ENCODE measurements at regions not wholly inside any gene's neighbourhood (a gene's known extent, or its start where the extent isn't known, plus 50 kb on each side); places are given as distances from the start of the nearest gene placed in this dataset.

DNA sequence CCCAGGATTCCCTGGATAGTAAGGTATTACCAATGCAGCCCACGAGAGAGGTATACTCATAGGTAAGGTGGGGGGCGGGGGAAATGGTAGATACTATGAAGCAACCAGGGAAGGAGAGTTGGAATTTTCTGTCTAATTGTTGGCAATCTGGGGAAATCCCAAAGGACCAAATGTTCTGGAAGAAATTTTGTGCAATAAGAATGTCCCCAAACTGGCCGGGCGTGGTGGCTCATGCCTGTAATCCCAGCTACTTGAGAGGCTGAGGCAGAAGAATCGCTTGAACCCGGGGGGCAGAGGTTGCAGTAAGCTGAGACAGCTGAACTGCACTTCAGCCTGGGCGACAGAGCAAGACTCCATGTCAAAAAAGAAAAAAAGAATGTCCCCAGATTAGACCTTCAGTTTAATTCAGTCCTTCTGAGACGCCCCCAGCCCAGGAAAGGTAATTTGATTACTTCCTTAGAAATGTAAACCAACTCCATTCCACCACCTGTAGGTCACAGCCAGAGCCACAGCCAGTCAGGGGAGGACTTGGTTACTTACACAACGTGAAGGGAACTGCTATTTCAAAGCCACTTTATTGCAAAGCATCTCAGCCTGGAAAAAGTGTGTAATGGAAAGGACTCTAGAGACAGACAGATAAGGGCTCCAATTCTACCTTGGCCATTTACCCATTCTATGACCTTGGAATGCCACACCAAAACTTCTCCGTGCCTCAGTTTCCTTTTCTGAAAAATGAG lies 50.0 kb upstream of the KLF4 start:
- Histone ChIP-seq H3K9me1 (ENCODE audit: insufficient read depth, low read length) (no peaks in the 10 kb centered on the region), H3K23ac (ENCODE audit: low read depth, low read length) (no peak overlapping the region), H3K4me1 (ENCODE audit: control insufficient read depth, insufficient read depth, low read length) (peaks cover 2% of the 10 kb centered on the region; the same call in 1 of the 2 replicates), H3K9me3 (ENCODE audit: control insufficient read depth, insufficient read depth, low read length) (no peaks in the 10 kb centered on the region), H2AK5ac (ENCODE audit: low read depth, low read length) (no peak overlapping the region), H3K4me2 (ENCODE audit: low read depth, low read length) (no peak overlapping the region), H2BK20ac (ENCODE audit: low read depth, low read length) (no peak overlapping the region), H3K56ac (ENCODE audit: extremely low read depth, insufficient read depth, low read length) (no peak overlapping the region), H3K27ac (ENCODE audit: insufficient read depth, low read length) (no peak overlapping the region), H2AK9ac (replicated peaks; ENCODE audit: low read depth, low read length, poor library complexity) (peak overlapping the region; percentile 45), H4K5ac (ENCODE audit: low read depth, low read length) (no peak overlapping the region), H4K91ac (ENCODE audit: insufficient read depth, low read depth, low read length) (no peak overlapping the region), H4K8ac (ENCODE audit: low read depth in 2 of 2, low read length in 2 of 2) (no peak overlapping the region), H3K36me3 (ENCODE audit: control insufficient read depth, insufficient read depth, low read length) (no peaks in the 10 kb centered on the region), H3K4ac (ENCODE audit: low read depth, low read length) (no peak overlapping the region), H2BK15ac (ENCODE audit: low read depth, low read length) (no peak overlapping the region), H3K18ac (ENCODE audit: low read depth, low read length) (no peak overlapping the region), H2AFZ (replicated peaks; ENCODE audit: low read length, poor library complexity) (no peak overlapping the region), H2BK5ac (ENCODE audit: low read depth, low read length, poor library complexity, severe bottlenecking) (no peak overlapping the region), H3K14ac (replicated peaks; ENCODE audit: low read depth, low read length) (no peak overlapping the region), H2BK120ac (ENCODE audit: low read depth, low read length) (no peak overlapping the region), H3K79me1 (ENCODE audit: low read depth in 1 of 2, low read length in 2 of 2) (no peaks in the 10 kb centered on the region), H4K20me1 (ENCODE audit: insufficient read depth, low read length) (no peaks in the 10 kb centered on the region), H3K4me3 (ENCODE audit: insufficient read depth, low read depth, low read length) (no peak overlapping the region), H3K9ac (ENCODE audit: low read depth, low read length) (no peak overlapping the region), H3K27me3 (ENCODE audit: control insufficient read depth, insufficient read depth, low read length) (no peaks in the 10 kb centered on the region)
- dilution Hi-C loops (cut with HindIII; ENCODE audit: low sequenced_read_pairs, unreplicated experiment) = no loop called here
- ATAC-seq (ENCODE audit: low read depth) (peak; percentile 35; the same call in 1 of the 2 replicates), DNase-seq (no peak)
- WGBS, 2 experiments (ENCODE audit: extremely low coverage in 2 of 2, insufficient read length in 1 of 2) = 74% methylated on average over 5 of the region's 10 CpGs; no CpG with 5 or more reads in 1 of the 2 experiments
- intact Hi-C loops (cut with micrococcal nuclease) = no loop called here
- no peak for TF ChIP-seq CHD1 (IDR thresholded peaks at IDR 0.05; ENCODE audit: low read depth, low read length)
- TF ChIP-seq, protein P1, sequence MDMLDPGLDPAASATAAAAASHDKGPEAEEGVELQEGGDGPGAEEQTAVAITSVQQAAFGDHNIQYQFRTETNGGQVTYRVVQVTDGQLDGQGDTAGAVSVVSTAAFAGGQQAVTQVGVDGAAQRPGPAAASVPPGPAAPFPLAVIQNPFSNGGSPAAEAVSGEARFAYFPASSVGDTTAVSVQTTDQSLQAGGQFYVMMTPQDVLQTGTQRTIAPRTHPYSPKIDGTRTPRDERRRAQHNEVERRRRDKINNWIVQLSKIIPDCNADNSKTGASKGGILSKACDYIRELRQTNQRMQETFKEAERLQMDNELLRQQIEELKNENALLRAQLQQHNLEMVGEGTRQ (IDR thresholded peaks at IDR 0.05; ENCODE audit: low read depth, low read length) = no peak
- TF ChIP-seq, protein P2, sequence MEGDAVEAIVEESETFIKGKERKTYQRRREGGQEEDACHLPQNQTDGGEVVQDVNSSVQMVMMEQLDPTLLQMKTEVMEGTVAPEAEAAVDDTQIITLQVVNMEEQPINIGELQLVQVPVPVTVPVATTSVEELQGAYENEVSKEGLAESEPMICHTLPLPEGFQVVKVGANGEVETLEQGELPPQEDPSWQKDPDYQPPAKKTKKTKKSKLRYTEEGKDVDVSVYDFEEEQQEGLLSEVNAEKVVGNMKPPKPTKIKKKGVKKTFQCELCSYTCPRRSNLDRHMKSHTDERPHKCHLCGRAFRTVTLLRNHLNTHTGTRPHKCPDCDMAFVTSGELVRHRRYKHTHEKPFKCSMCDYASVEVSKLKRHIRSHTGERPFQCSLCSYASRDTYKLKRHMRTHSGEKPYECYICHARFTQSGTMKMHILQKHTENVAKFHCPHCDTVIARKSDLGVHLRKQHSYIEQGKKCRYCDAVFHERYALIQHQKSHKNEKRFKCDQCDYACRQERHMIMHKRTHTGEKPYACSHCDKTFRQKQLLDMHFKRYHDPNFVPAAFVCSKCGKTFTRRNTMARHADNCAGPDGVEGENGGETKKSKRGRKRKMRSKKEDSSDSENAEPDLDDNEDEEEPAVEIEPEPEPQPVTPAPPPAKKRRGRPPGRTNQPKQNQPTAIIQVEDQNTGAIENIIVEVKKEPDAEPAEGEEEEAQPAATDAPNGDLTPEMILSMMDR (conservative IDR thresholded peaks at IDR 0.05; ENCODE audit: low read depth, low read length) = no peak
- no peak for TF ChIP-seq RAD21 (IDR thresholded peaks at IDR 0.05; ENCODE audit: low read length)
- no peak for TF ChIP-seq CEBPB (IDR thresholded peaks at IDR 0.05; ENCODE audit: low read depth, low read length)
- TF ChIP-seq SMC3 (IDR thresholded peaks at IDR 0.05; ENCODE audit: low read depth, low read length) = no peak
- no peak for TF ChIP-seq RFX5 (IDR thresholded peaks at IDR 0.05; ENCODE audit: low read depth, low read length)
- TF ChIP-seq NFE2L2 (IDR thresholded peaks at IDR 0.05; ENCODE audit: low read depth, low read length) = no peak
- no peak for TF ChIP-seq MXI1 (IDR thresholded peaks at IDR 0.05; ENCODE audit: borderline replicate concordance, low read depth, low read length)
- TF ChIP-seq, protein P3, sequence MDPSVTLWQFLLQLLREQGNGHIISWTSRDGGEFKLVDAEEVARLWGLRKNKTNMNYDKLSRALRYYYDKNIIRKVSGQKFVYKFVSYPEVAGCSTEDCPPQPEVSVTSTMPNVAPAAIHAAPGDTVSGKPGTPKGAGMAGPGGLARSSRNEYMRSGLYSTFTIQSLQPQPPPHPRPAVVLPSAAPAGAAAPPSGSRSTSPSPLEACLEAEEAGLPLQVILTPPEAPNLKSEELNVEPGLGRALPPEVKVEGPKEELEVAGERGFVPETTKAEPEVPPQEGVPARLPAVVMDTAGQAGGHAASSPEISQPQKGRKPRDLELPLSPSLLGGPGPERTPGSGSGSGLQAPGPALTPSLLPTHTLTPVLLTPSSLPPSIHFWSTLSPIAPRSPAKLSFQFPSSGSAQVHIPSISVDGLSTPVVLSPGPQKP (IDR thresholded peaks at IDR 0.05; ENCODE audit: borderline replicate concordance, low read depth, low read length) = no peak
- TF ChIP-seq MAZ (IDR thresholded peaks at IDR 0.05; ENCODE audit: borderline replicate concordance, low read depth, low read length) = no peak
- no peak for TF ChIP-seq RCOR1 (IDR thresholded peaks at IDR 0.05; ENCODE audit: insufficient replicate concordance, low read length)
- no peak for TF ChIP-seq MAFK (IDR thresholded peaks at IDR 0.05; ENCODE audit: low read depth, low read length)
- TF ChIP-seq BHLHE40 (IDR thresholded peaks at IDR 0.05; ENCODE audit: low read depth, low read length) = no peak
- no peak for TF ChIP-seq FOS (IDR thresholded peaks at IDR 0.05; ENCODE audit: low read depth, low read length)
- TF ChIP-seq POLR2A (IDR thresholded peaks at IDR 0.05; ENCODE audit: low read depth, low read length) = no peak
- BruUV-seq (replicated peaks) = no TSS peak
- POLR2A ChIA-PET (ENCODE audit: unreplicated experiment) = no interaction called here
- in situ Hi-C loops (cut with MboI; ENCODE audit: low sequenced_read_pairs) = no loop called here
- CTCF ChIA-PET = no interaction called here
